ENCODE measurements at regions not wholly inside any gene's neighbourhood (a gene's known extent, or its start where the extent isn't known, plus 50 kb on each side); places are given as distances from the start of the nearest gene placed in this dataset.

- no peak for TF ChIP-seq CTCF (IDR thresholded peaks at IDR 0.05; ENCODE audit: low read depth, low read length)
- TF ChIP-seq EZH2phosphoT487 (IDR thresholded peaks at IDR 0.05; ENCODE audit: low read depth), result no peak
Measured at GRCh38 chr10:62693306-62693705, 111.2 kb upstream of the ADO start.
